OCI-LY1 (cell line): ENCODE measurements at regions not wholly inside any gene's neighbourhood (a gene's known extent, or its start where the extent isn't known, plus 50 kb on each side); places are given as distances from the start of the nearest gene placed in this dataset.

Source experiments
- H2AFZ ChIP-seq: fragments of 200-600 bp; sonication (generic), shearing (Covaris generic); 2 replicates; pipeline ENCODE4 v1.6.0; 2014; ENCODE audit warnings: antibody characterized with exemption, mild to moderate bottlenecking, low read length
- H3F3A ChIP-seq: fragments of 200-600 bp; sonication (generic), shearing (Covaris generic); 2 replicates; pipeline ENCODE4 v1.6.0; 2014; ENCODE audit warnings: mild to moderate bottlenecking, antibody characterized with exemption, low read length, moderate library complexity; ENCODE audit not compliant: insufficient read depth
- H3K27ac ChIP-seq: fragments of 200-600 bp; sonication (generic); 2 replicates; pipeline ENCODE4 v1.5.1; 2014; ENCODE audit warnings: low read length, mixed run types, mild to moderate bottlenecking, low read depth; ENCODE audit not compliant: poor library complexity, severe bottlenecking
- H3K27me3 ChIP-seq: fragments of 200-600 bp; sonication (generic); 2 replicates; pipeline ENCODE4 v1.6.0; 2014; ENCODE audit warnings: antibody characterized with exemption, mild to moderate bottlenecking, low read length, moderate library complexity; ENCODE audit not compliant: insufficient read depth
- H3K36me3 ChIP-seq: fragments of 200-600 bp; sonication (generic); 2 replicates; pipeline ENCODE4 v1.6.1; 2014; ENCODE audit warnings: mild to moderate bottlenecking, antibody characterized with exemption, low read length, moderate library complexity, mixed read lengths; ENCODE audit not compliant: insufficient read depth
- H3K4me1 ChIP-seq: fragments of 200-600 bp; sonication (generic); 2 replicates; pipeline ENCODE4 v1.5.1; 2014; ENCODE audit warnings: mild to moderate bottlenecking, low read length, moderate library complexity; ENCODE audit not compliant: insufficient read depth, severe bottlenecking
- H3K4me2 ChIP-seq: fragments of 200-600 bp; sonication (generic), shearing (Covaris generic); 2 replicates; pipeline ENCODE4 v1.6.1; 2014; ENCODE audit warnings: low read length
- H3K4me3 ChIP-seq: fragments of 200-600 bp; sonication (generic); 2 replicates; pipeline ENCODE4 v1.5.1; 2014; ENCODE audit warnings: low read length, low read depth, mild to moderate bottlenecking, mixed read lengths; ENCODE audit not compliant: poor library complexity, severe bottlenecking
- H3K79me2 ChIP-seq: fragments of 200-600 bp; shearing (Covaris generic); 2 replicates; pipeline ENCODE4 v1.6.1; 2016; ENCODE audit warnings: mixed run types, low read length, mixed read lengths; ENCODE audit not compliant: insufficient read depth
- H3K9ac ChIP-seq: fragments of 200-600 bp; sonication (generic), shearing (Covaris generic); 2 replicates; pipeline ENCODE4 v1.6.1; 2014; ENCODE audit warnings: mild to moderate bottlenecking, low read length, mixed read lengths
- H3K9me2 ChIP-seq: fragments of 200-600 bp; sonication (generic), shearing (Covaris generic); 2 replicates; pipeline ENCODE4 v1.6.1; 2014; ENCODE audit warnings: low read depth, mild to moderate bottlenecking, low read length, mixed read lengths
- H3K9me3 ChIP-seq: fragments of 200-600 bp; shearing (Covaris generic); 2 replicates; pipeline ENCODE4 v1.6.1; 2014; ENCODE audit warnings: low read length, mixed read lengths
- H4K20me1 ChIP-seq: fragments of 200-600 bp; sonication (generic), shearing (Covaris generic); 2 replicates; pipeline ENCODE4 v1.6.0; 2016; ENCODE audit warnings: mild to moderate bottlenecking, low read length; ENCODE audit not compliant: insufficient read depth
- CTCF ChIP-seq: fragments of 200-600 bp; sonication (generic), shearing (Covaris generic); IDR thresholded peaks from 2 replicates; pipeline ENCODE4 v1.5.1; 2017; ENCODE audit warnings: mild to moderate bottlenecking, antibody characterized with exemption, low read length, moderate library complexity, mixed read lengths
- EZH2 ChIP-seq: fragments of 200-600 bp; sonication (generic), shearing (Covaris generic); IDR thresholded peaks from 2 replicates; pipeline ENCODE4 v1.8.0; 2017; ENCODE audit warnings: borderline replicate concordance, mixed run types, mild to moderate bottlenecking, antibody characterized with exemption, low read length, moderate library complexity, mixed read lengths

- Histone ChIP-seq H3K4me2 (no peak overlapping the region), H4K20me1 (no peaks in the 10 kb centered on the region), H3K9me3 (no peaks in the 10 kb centered on the region), H3K27ac (no peak overlapping the region), H3K4me1 (no peaks in the 10 kb centered on the region), H3K27me3 (no peaks in the 10 kb centered on the region), H3F3A (no peaks in the 10 kb centered on the region), H3K79me2 (no peaks in the 10 kb centered on the region), H3K36me3 (no peaks in the 10 kb centered on the region), H3K9ac (no peak overlapping the region), H3K9me2 (no peaks in the 10 kb centered on the region), H3K4me3 (no peak overlapping the region), H2AFZ (no peak overlapping the region)
- no peak for TF ChIP-seq EZH2
- TF ChIP-seq CTCF = peak; percentile 64
These were observed 133.5 kb upstream of the PRSS58 start for GRCh38 chr7:142391191-142391992.

GRCh38 chr7:142389544-142389943 lies 131.7 kb upstream of the PRSS58 start:
- no peak overlapping the region for H2AFZ ChIP-seq
- H3K9me2 ChIP-seq = no peaks in the 10 kb centered on the region
- TF ChIP-seq CTCF (no peak), EZH2 (no peak)

GRCh38 chr7:142385491-142386340 lies 127.9 kb upstream of the PRSS58 start:
- Histone ChIP-seq H3K9me3 (no peaks in the 10 kb centered on the region), H2AFZ (no peak overlapping the region), H3K27ac (no peak overlapping the region), H3K9ac (no peak overlapping the region), H4K20me1 (no peaks in the 10 kb centered on the region), H3K4me3 (no peak overlapping the region), H3F3A (no peaks in the 10 kb centered on the region), H3K9me2 (no peaks in the 10 kb centered on the region), H3K79me2 (no peaks in the 10 kb centered on the region), H3K4me1 (no peaks in the 10 kb centered on the region), H3K27me3 (no peaks in the 10 kb centered on the region), H3K36me3 (no peaks in the 10 kb centered on the region), H3K4me2 (no peak overlapping the region)
- peak; percentile 89 for TF ChIP-seq CTCF
- no peak for TF ChIP-seq EZH2

More at GRCh38 chr7:142389544-142389943, 131.7 kb upstream of the PRSS58 start:
- Histone ChIP-seq H3K4me3 (no peak overlapping the region), H3K9me3 (no peaks in the 10 kb centered on the region), H3K36me3 (no peaks in the 10 kb centered on the region), H4K20me1 (no peaks in the 10 kb centered on the region), H3K27me3 (no peaks in the 10 kb centered on the region), H3K9ac (no peak overlapping the region), H3K4me1 (no peaks in the 10 kb centered on the region), H3F3A (no peaks in the 10 kb centered on the region), H3K4me2 (no peak overlapping the region), H3K79me2 (no peaks in the 10 kb centered on the region), H3K27ac (no peak overlapping the region)
